ENCODE measurements at regions not wholly inside any gene's neighbourhood (a gene's known extent, or its start where the extent isn't known, plus 50 kb on each side); places are given as distances from the start of the nearest gene placed in this dataset.

DNA sequence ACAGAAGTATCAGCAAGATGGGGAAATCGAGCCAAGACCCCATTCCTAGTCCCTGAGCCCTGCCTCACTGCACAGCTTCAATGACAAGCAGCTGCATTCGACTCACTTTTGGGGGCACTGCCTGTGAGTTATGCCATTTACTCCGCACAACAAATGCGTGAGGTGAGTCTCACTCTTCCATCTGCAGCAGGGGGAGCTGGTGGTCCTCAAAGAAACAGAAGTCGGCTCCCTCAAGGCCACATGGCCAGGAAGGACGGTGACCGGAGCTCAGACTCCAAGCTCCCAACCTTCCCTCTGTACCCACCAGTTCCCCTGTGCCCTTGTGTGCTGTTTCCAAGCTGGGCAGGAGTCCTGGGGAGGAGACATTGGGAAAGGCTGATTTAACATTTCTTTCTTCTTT, 127.7 kb upstream of the IQSEC1 start:
- no peak for FAIRE-seq
- TF ChIP-seq RBM25 (IDR thresholded peaks at IDR 0.05; ENCODE audit: low read depth, low read length, severe bottlenecking) (no peak), FOXM1 (IDR thresholded peaks at IDR 0.05; ENCODE audit: low read depth) (no peak), FOXM1 (CRISPR knock-in tag; IDR thresholded peaks at IDR 0.05; ENCODE audit: low read depth) (0 out of 2 replicates have a peak, but pooled peaks have one; percentile 49), E2F6 (IDR thresholded peaks at IDR 0.05; ENCODE audit: borderline replicate concordance in 1 of 2, extremely low read depth in 1 of 2, insufficient read depth in 1 of 2, insufficient read length in 1 of 2, low read depth in 1 of 2, low read length in 1 of 2, poor library complexity in 1 of 2, severe bottlenecking in 1 of 2) (peak in 1 of 2 experiments; percentile 35), SMC3 (conservative IDR thresholded peaks at IDR 0.05; ENCODE audit: insufficient read depth, low read depth, low read length) (peak; percentile 37; the same call in 1 of the 2 replicates)
- TF ChIP-seq, protein P1, sequence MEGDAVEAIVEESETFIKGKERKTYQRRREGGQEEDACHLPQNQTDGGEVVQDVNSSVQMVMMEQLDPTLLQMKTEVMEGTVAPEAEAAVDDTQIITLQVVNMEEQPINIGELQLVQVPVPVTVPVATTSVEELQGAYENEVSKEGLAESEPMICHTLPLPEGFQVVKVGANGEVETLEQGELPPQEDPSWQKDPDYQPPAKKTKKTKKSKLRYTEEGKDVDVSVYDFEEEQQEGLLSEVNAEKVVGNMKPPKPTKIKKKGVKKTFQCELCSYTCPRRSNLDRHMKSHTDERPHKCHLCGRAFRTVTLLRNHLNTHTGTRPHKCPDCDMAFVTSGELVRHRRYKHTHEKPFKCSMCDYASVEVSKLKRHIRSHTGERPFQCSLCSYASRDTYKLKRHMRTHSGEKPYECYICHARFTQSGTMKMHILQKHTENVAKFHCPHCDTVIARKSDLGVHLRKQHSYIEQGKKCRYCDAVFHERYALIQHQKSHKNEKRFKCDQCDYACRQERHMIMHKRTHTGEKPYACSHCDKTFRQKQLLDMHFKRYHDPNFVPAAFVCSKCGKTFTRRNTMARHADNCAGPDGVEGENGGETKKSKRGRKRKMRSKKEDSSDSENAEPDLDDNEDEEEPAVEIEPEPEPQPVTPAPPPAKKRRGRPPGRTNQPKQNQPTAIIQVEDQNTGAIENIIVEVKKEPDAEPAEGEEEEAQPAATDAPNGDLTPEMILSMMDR (IDR thresholded peaks at IDR 0.05 in 2 of 3, conservative IDR thresholded peaks at IDR 0.05 in 1 of 3; ENCODE audit: insufficient read depth in 2 of 3, low read depth in 1 of 3, low read length in 3 of 3): peak; percentile 38 to 56 (median 52); a peak in 5 of 6 replicates

More for the DNA sequence above, 127.7 kb upstream of the IQSEC1 start:
- H3K9ac ChIP-seq (ENCODE audit: insufficient read depth in 1 of 2, low read depth in 2 of 2, low read length in 2 of 2): 0 out of 4 replicates have a peak overlapping the region, but pooled peaks of 1 of the 2 experiments have one; percentile 13
- H3K9me1 ChIP-seq (ENCODE audit: control insufficient read depth, insufficient read depth, low read length): no peaks in the 10 kb centered on the region
- intact Hi-C loops (cut with micrococcal nuclease): loop anchor here (5.0 kb wide), 1 partner anchor 261 kb away; no protein-coding TSS in a partner anchor
- peaks cover 63 to 86% of the 10 kb centered on the region in 2 experiments for H3K27me3 ChIP-seq (ENCODE audit: control insufficient read depth in 2 of 2, insufficient read depth in 2 of 2, low read length in 2 of 2)
- no peak overlapping the region for H3K4me2 ChIP-seq (ENCODE audit: insufficient read depth, low read length)
- H3K36me3 ChIP-seq (ENCODE audit: control insufficient read depth, insufficient read depth, low read length): no peaks in the 10 kb centered on the region
- CTCF ChIA-PET (ENCODE audit: low intra/inter-chr PET ratio): no interaction called here
- ATAC-seq: peak; percentile 71
- 5% methylated on average over 7 of the region's 7 CpGs for WGBS (ENCODE audit: insufficient coverage, low coverage, missing lambda C conversion rate)
- peaks cover 8% of the 10 kb centered on the region for H4K20me1 ChIP-seq (replicated peaks; ENCODE audit: control insufficient read depth, insufficient read depth, low read length)
- peak in 2 of 4 experiments; percentile 42 to 49 for DNase-seq (ENCODE audit: extremely low read depth in 1 of 4, low spot score in 3 of 4)
- in situ Hi-C loops (cut with MboI): no loop called here
- H3K4me3 ChIP-seq: no peak overlapping the region
- no TSS peak for BruUV-seq (replicated peaks)
- no peak overlapping the region for H3K27ac ChIP-seq (ENCODE audit: extremely low read depth, low read depth, low read length)
- H2AFZ ChIP-seq (ENCODE audit: low read depth, low read length): no peak overlapping the region
- POLR2A ChIA-PET: interaction anchor here (0.6 to 1.3 kb wide), 4 partner anchors 17 to 65 kb away, joined by 3 read pairs; no protein-coding TSS in a partner anchor
- H3K4me1 ChIP-seq (replicated peaks in 1 of 2; ENCODE audit: control insufficient read depth in 2 of 2, insufficient read depth in 2 of 2, low read length in 2 of 2): peaks cover 0 to 13% of the 10 kb centered on the region in 2 experiments; a peak in 2 of 5 replicates
- no peaks in the 10 kb centered on the region for H3K79me2 ChIP-seq (ENCODE audit: control insufficient read depth, insufficient read depth, low read length)
- no peaks in the 10 kb centered on the region for H3K9me3 ChIP-seq (replicated peaks; ENCODE audit: control insufficient read depth, insufficient read depth, low read depth, low read length)

Measured in K562 (cell line).